GM21576 (cell line): ENCODE measurements at regions not wholly inside any gene's neighbourhood (a gene's known extent, or its start where the extent isn't known, plus 50 kb on each side); places are given as distances from the start of the nearest gene placed in this dataset.

Experiments
- ATAC-seq: cut with Tn5 transposase; IDR thresholded peaks from one replicate; pipeline ENCODE4 v1.9.1; 2021; ENCODE audit warnings: mild to moderate bottlenecking, moderate library complexity; ENCODE audit not compliant: unreplicated experiment

DNA sequence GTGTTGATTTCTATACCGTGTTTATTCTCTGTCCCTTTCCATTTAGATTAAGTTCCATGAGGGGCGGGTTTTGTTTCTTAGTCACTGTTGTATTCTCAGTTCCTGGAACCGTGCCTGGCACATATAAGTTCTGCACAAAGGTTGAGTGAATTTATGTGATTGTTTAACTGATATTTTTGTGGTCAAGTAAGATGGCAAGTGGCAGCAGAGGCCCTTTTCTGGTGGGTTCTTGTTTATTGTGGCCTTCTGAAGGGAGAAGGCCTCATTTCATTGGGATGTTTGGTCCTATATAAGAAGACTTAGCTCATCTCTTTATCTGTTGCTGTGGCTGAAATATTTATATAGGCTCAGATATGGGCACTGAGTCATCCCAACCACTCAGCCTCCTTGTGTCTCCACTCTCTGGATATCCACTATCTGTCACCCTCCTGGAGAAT is 262.5 kb downstream of the PSAT1 start:
- no peak for ATAC-seq

- no peak for ATAC-seq
Measured at GRCh38 chr9:78562021-78562420, 265.1 kb downstream of the PSAT1 start.

DNA sequence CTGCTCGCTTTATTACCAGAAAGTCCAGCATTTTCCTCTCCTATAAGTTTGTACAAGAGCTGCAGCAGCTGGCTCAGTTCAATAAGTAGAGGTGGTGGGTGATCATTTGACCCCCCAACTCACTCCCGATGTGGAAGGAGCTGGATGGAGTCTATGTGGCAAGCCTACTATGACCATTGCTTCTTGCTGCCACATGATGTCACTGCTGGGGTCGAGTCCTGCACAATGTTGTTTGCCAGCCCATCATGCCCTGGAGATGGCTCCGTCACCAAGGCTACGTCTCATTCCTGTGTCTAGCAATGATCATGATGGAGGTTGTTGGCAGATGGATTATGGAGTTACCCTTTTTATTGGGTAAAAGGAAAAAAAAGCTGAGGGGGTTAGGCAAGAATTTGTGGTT is 266.3 kb downstream of the PSAT1 start:
- ATAC-seq, result no peak

DNA sequence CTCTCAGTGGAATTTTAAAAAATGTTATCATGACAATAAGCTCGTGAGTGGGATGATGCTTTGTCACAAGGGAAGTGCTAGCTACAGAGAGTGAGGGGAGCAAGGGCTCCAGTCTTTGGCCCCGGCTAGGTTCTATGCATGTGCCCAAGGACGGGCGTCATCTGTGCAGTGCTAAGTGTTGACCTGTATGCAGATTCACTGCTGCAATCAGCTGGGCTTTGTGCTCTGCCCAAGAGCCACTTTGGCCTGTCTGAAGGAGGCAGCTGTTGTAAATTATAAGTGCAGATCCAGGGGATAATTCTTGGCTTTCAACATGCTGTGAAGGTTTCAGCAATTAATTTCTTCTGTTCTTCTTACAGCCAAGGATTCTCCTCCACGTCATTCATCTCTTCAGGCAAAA is 268.6 kb downstream of the PSAT1 start:
- ATAC-seq, result no peak

GRCh38 chr9:78566521-78566920 is 269.6 kb downstream of the PSAT1 start:
- no peak for ATAC-seq

GRCh38 chr9:78566948-78567675 is 270.2 kb downstream of the PSAT1 start:
- no peak for ATAC-seq

GRCh38 chr9:78567693-78568092 is 270.8 kb downstream of the PSAT1 start:
- no peak for ATAC-seq

GRCh38 chr9:78568774-78569173 is 271.8 kb downstream of the PSAT1 start:
- ATAC-seq, result no peak

DNA sequence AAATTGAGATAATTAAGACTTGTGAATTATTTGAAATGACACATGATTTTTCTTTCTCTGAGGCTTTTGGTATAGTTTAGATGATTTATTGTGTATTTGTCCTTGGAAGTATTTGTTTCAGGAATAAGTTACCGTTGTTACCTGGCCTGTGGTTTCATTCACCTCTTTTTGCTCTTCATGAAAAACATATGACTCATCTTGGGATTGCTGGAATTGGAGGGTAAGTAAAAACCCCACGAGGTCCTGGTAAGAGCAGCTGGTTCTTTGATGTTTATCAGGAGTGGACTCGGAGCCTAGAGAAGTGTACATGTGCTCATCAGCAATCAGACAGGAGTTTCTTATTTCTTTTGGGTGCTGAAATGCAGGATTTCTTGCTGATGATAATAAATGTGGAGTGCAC is 275.3 kb downstream of the PSAT1 start:
- ATAC-seq, result no peak

DNA sequence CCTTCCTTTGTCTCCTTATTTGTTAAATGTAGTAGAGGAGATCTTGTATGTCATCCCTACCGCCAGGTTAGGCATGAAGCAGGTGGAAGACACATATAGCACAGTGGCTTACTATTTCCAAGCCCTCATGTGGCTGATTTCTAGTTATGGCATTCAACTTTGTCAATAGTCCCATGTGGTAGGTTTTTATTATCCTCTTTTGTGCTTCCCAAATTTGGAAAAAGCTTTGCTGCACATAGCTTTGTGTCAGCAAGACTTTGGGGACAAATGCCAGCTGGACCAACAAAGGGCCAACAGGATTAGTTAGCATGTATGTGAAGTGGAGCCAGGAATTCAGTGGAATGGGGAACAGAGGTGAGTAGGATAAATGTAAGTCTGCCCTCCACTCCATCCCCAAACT is 276.3 kb downstream of the PSAT1 start:
- no peak for ATAC-seq

GRCh38 chr9:78573669-78574068 is 276.7 kb downstream of the PSAT1 start:
- no peak for ATAC-seq

GRCh38 chr9:78574354-78575045 is 277.6 kb downstream of the PSAT1 start:
- no peak for ATAC-seq

GRCh38 chr9:78575081-78575480 is 278.2 kb downstream of the PSAT1 start:
- no peak for ATAC-seq

DNA sequence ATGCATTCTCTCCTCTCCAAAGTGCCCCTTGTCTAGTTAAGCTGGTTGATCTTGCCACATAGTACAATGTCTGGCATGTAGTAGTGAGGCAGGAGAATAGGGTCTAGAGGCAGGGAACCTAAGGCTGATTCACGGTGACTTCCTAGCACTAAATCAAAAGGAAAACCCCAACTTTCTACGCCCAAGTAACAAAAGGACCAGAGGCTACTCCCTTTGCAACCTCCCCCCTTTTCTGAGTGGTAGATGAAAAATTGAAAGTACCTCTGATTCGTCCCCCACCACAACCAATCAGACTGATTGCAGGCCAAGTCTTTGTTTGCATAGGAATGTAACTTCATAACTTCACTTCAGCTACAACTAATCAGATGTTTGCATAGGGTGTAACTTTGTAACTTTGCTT is 278.8 kb downstream of the PSAT1 start:
- no peak for ATAC-seq

DNA sequence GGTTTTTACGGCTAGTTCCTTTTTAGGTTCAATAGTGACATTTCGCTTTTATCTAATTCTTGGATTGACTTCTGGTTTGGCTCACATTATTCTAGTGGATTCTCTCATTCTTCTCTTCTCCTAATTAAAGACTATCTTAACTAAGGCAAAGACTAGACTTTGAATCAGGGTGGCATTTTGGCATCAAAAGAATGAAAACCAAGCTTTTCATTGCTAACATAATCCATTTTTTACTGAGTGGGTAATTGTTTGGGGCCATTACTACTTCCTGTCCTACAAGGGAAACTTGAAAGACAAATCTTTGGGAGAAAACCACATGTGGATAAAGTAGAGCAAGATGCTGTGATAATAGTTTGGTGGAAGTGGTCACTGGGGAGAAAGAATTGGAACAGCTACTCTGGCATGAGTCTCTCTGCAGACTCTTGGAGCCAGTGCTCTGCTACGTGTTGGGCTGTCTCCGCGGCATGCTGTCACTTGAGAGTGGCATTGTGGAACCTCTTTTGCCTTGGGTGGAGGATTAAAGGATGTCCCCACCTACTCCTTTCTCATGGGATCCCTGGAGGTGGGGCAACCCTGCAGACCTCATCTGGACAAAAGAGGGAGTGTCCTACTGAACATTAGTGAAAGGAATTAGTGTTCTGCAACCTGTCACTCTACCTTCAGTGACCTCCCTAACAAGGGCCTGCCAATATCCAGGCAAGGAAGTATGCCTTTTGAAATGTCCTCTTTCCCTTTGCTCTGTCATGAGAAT is 280.4 kb downstream of the PSAT1 start:
- no peak for ATAC-seq

- ATAC-seq, result no peak
Measured at GRCh38 chr9:78578072-78578471, 281.1 kb downstream of the PSAT1 start.

- no peak for ATAC-seq
Measured at GRCh38 chr9:78582821-78583220, 285.9 kb downstream of the PSAT1 start.

DNA sequence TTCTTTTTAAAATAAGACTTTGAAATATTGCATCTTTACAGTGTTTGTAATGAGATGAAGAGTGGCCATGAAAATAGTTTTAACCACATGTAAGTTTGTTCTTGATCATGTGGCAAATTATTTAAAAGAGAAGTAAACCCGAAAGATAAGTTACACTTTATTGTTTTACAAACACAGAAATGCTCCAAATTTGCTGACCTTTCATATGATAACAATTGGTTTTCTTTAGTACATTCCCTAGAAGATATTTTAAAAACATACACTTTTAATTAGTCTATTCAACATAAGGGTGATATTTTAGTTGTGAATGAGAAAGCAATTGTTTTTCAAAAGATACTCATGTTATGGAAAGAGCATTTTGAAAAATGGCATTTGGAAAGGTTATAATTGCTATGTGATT is 287.7 kb downstream of the PSAT1 start:
- ATAC-seq, result no peak

DNA sequence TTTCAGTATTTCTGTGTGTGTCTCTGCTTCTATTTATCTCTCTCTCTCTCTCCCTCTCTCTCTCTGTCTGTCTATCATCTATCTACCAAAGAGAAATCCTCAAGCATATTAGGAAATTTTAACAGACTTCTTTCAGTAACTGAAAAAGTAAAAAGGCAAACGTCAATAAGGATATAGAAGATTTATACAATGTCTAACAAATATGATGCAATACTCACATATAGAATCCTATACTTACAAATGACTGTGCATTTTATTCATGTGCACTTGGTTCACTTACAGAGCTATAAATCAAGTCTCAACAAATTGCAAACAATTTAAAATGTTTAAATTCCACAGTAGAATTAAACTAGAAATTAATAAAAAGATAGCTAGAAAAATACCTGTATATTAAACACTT is 289.0 kb downstream of the PSAT1 start:
- ATAC-seq, result no peak

DNA sequence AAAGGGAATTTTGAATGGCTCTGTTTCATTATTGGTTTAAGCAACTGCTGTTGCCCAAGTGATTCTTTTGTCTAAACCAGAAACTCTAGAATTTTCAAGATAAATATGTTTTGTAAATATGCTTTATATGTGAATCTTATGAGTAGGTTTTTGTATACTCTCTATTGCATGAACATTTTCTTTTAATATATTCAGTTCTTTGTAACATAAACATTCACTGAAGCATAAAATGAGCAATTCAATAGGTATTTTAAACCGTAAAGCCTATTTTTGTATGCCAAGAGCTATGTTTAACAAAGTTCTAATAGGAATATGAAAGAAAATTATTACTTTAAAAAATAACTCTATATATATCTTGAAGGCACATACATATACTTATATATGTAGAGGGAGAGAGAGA is 293.1 kb downstream of the PSAT1 start:
- no peak for ATAC-seq

- no peak for ATAC-seq
Measured at GRCh38 chr9:78592811-78593210, 295.9 kb downstream of the PSAT1 start.
